ENCODE measurements at regions not wholly inside any gene's neighbourhood (a gene's known extent, or its start where the extent isn't known, plus 50 kb on each side); places are given as distances from the start of the nearest gene placed in this dataset.

- no peak for TF ChIP-seq CTCF (conservative IDR thresholded peaks at IDR 0.05 in 1 of 2, IDR thresholded peaks at IDR 0.05 in 1 of 2; ENCODE audit: extremely low read depth in 1 of 2, insufficient read depth in 1 of 2, low read depth in 1 of 2, low read length in 2 of 2)
- TF ChIP-seq EZH2 (IDR thresholded peaks at IDR 0.05; ENCODE audit: borderline replicate concordance, low read length): no peak
Measured at GRCh38 chr11:127269911-127270310, 269.3 kb upstream of the KIRREL3 start.
